ENCODE measurements at regions not wholly inside any gene's neighbourhood (a gene's known extent, or its start where the extent isn't known, plus 50 kb on each side); places are given as distances from the start of the nearest gene placed in this dataset.

GRCh38 chr14:85468816-85469215 lies 61.1 kb upstream of the FLRT2 start:
- H3K27ac ChIP-seq, result no peak overlapping the region
- no peaks in the 10 kb centered on the region for H3K4me1 ChIP-seq
- H3K4me3 ChIP-seq (ENCODE audit: low read depth, low read length), result no peak overlapping the region
- no peaks in the 10 kb centered on the region for H3K9me3 ChIP-seq (ENCODE audit: control insufficient read depth, low read length)
- no peak overlapping the region for H3K4me2 ChIP-seq (ENCODE audit: low read length)
- TF ChIP-seq, protein P1, sequence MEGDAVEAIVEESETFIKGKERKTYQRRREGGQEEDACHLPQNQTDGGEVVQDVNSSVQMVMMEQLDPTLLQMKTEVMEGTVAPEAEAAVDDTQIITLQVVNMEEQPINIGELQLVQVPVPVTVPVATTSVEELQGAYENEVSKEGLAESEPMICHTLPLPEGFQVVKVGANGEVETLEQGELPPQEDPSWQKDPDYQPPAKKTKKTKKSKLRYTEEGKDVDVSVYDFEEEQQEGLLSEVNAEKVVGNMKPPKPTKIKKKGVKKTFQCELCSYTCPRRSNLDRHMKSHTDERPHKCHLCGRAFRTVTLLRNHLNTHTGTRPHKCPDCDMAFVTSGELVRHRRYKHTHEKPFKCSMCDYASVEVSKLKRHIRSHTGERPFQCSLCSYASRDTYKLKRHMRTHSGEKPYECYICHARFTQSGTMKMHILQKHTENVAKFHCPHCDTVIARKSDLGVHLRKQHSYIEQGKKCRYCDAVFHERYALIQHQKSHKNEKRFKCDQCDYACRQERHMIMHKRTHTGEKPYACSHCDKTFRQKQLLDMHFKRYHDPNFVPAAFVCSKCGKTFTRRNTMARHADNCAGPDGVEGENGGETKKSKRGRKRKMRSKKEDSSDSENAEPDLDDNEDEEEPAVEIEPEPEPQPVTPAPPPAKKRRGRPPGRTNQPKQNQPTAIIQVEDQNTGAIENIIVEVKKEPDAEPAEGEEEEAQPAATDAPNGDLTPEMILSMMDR (IDR thresholded peaks at IDR 0.05), result no peak
- no peaks in the 10 kb centered on the region for H3K36me3 ChIP-seq (ENCODE audit: control insufficient read depth, insufficient read depth, low read length)
- H3K9ac ChIP-seq, result no peak overlapping the region
- no peaks in the 10 kb centered on the region for H3K79me2 ChIP-seq
- no peak overlapping the region for H2AFZ ChIP-seq
- no peaks in the 10 kb centered on the region for H3K27me3 ChIP-seq (ENCODE audit: control insufficient read depth, insufficient read depth, low read length)

- Histone ChIP-seq H3K27ac (no peak overlapping the region), H3K9me3 (ENCODE audit: control insufficient read depth, low read length) (no peaks in the 10 kb centered on the region), H3K4me3 (ENCODE audit: low read depth, low read length) (no peak overlapping the region), H3K4me1 (no peaks in the 10 kb centered on the region), H3K4me2 (ENCODE audit: low read length) (no peak overlapping the region), H2AFZ (no peak overlapping the region), H3K36me3 (ENCODE audit: control insufficient read depth, insufficient read depth, low read length) (no peaks in the 10 kb centered on the region), H3K27me3 (ENCODE audit: control insufficient read depth, insufficient read depth, low read length) (no peaks in the 10 kb centered on the region), H3K9ac (no peak overlapping the region), H3K79me2 (no peaks in the 10 kb centered on the region)
- TF ChIP-seq, protein P1 (IDR thresholded peaks at IDR 0.05), result no peak
Observed at GRCh38 chr14:85471156-85471555, 58.8 kb upstream of the FLRT2 start.

GRCh38 chr14:85471744-85472143 lies 58.2 kb upstream of the FLRT2 start:
- no peak overlapping the region for H3K9ac ChIP-seq
- no peaks in the 10 kb centered on the region for H3K27me3 ChIP-seq (ENCODE audit: control insufficient read depth, insufficient read depth, low read length)
- no peak overlapping the region for H2AFZ ChIP-seq
- H3K9me3 ChIP-seq (ENCODE audit: control insufficient read depth, low read length), result no peaks in the 10 kb centered on the region
- TF ChIP-seq, protein P1 (IDR thresholded peaks at IDR 0.05), result no peak
- H3K4me3 ChIP-seq (ENCODE audit: low read depth, low read length), result no peak overlapping the region
- H3K27ac ChIP-seq, result no peak overlapping the region
- no peaks in the 10 kb centered on the region for H3K79me2 ChIP-seq
- no peak overlapping the region for H3K4me2 ChIP-seq (ENCODE audit: low read length)
- no peaks in the 10 kb centered on the region for H3K4me1 ChIP-seq
- no peaks in the 10 kb centered on the region for H3K36me3 ChIP-seq (ENCODE audit: control insufficient read depth, insufficient read depth, low read length)

DNA sequence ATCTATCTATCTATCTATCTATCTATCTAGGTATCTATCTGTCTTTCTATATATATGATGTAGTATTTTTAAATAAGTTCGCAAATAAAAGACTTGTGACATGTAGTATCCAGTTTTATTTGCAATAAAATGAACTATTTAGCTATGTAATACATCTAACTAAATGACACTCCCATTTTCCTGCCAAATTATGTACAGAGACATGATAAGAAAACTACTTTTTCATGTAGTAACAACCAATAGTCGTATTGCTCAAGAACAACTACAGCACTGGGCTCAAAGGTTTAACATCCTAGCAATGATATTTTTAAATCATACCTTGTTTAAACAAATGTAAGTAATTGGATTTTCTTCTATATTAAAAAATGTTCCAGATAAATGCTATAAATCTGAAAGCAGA lies 55.5 kb upstream of the FLRT2 start:
- Histone ChIP-seq H3K36me3 (ENCODE audit: control insufficient read depth, insufficient read depth, low read length) (no peaks in the 10 kb centered on the region), H2AFZ (no peak overlapping the region), H3K4me3 (ENCODE audit: low read depth, low read length) (no peak overlapping the region), H3K9ac (no peak overlapping the region), H3K79me2 (no peaks in the 10 kb centered on the region), H3K4me2 (ENCODE audit: low read length) (no peak overlapping the region), H3K27me3 (ENCODE audit: control insufficient read depth, insufficient read depth, low read length) (no peaks in the 10 kb centered on the region), H3K9me3 (ENCODE audit: control insufficient read depth, low read length) (no peaks in the 10 kb centered on the region), H3K4me1 (no peaks in the 10 kb centered on the region), H3K27ac (no peak overlapping the region)
- TF ChIP-seq, protein P1 (IDR thresholded peaks at IDR 0.05), result no peak

DNA sequence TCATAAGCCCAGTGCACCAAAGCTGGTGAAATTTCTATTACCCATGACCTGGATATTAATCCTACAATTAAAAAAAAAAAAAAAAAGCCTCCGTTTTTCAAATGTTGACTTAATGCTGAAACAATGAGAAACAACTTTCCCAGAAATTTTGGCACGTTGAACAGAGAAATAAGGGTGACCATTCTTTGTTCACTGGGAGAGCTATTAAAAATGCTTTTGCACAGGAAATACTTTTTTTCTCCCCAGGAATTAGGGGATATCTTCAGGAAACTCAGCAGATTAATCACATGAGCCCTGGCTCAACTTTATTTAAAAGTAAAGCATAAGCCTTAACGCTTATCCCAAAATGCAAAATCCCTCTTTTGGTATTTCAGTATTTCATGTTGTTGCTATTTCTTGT lies 54.8 kb upstream of the FLRT2 start:
- H3K9ac ChIP-seq, result no peak overlapping the region
- no peaks in the 10 kb centered on the region for H3K27me3 ChIP-seq (ENCODE audit: control insufficient read depth, insufficient read depth, low read length)
- H3K4me3 ChIP-seq (ENCODE audit: low read depth, low read length), result no peak overlapping the region
- H2AFZ ChIP-seq, result no peak overlapping the region
- H3K9me3 ChIP-seq (ENCODE audit: control insufficient read depth, low read length), result no peaks in the 10 kb centered on the region
- H3K4me1 ChIP-seq, result no peaks in the 10 kb centered on the region
- TF ChIP-seq, protein P1 (IDR thresholded peaks at IDR 0.05), result no peak
- H3K36me3 ChIP-seq (ENCODE audit: control insufficient read depth, insufficient read depth, low read length), result no peaks in the 10 kb centered on the region
- H3K79me2 ChIP-seq, result no peaks in the 10 kb centered on the region
- H3K27ac ChIP-seq, result no peak overlapping the region
- H3K4me2 ChIP-seq (ENCODE audit: low read length), result no peak overlapping the region
